Activated T-helper 1 cell treated with anti-CD3 and anti-CD28 coated beads, Interleukin-12 subunit alpha, Interleukin-12 subunit beta, Interleukin-2, Interleukin-4 antibody, amounts not matched to agents 30 ng/mL and 10 ng/mL and 1 ng/mL, durations not matched to agents 14 hours and 24 hours and 36 hours (primary cell): ENCODE measurements at regions not wholly inside any gene's neighbourhood (a gene's known extent, or its start where the extent isn't known, plus 50 kb on each side); places are given as distances from the start of the nearest gene placed in this dataset.
"Not testable (repeated sequence)": the region's sequence is repeated elsewhere in the genome, so short reads cannot be mapped to it uniquely, and the experiment has no call there.

Experiments
- DNase-seq: peaks from one replicate; pipeline ENCODE4 v3.0.0; 2021; ENCODE audit warnings: low spot score
- H3K27ac Mint-ChIP-seq: one replicate; pipeline ENCODE4 v1.8.0; 2021; ENCODE audit warnings: mild to moderate bottlenecking, mixed read lengths
- H3K27me3 Mint-ChIP-seq: one replicate; pipeline ENCODE4 v1.8.0; 2022; ENCODE audit warnings: mild to moderate bottlenecking, moderate library complexity, mixed read lengths; ENCODE audit not compliant: insufficient read depth
- H3K36me3 Mint-ChIP-seq: one replicate; pipeline ENCODE4 v1.8.0; 2021; ENCODE audit warnings: low read depth, mixed read lengths
- H3K4me1 Mint-ChIP-seq: one replicate; pipeline ENCODE4 v1.8.0; 2021; ENCODE audit warnings: low read depth, mixed read lengths
- H3K4me3 Mint-ChIP-seq: one replicate; pipeline ENCODE4 v1.8.0; 2021; ENCODE audit warnings: mild to moderate bottlenecking, moderate library complexity, mixed read lengths
- H3K9me3 Mint-ChIP-seq: one replicate; pipeline ENCODE4 v1.8.0; 2021; ENCODE audit warnings: mixed read lengths
- intact Hi-C: fragments of 100-400 bp; cut with micrococcal nuclease; formaldehyde crosslinking; loops from one replicate; pipeline ENCODE4 v1.15.1; 2024

- not testable (repeated sequence) for H3K4me1 Mint-ChIP-seq, H3K27me3 Mint-ChIP-seq
Observed at GRCh38 chr2:77753710-77754345, 231.7 kb upstream of the LRRTM4 start.

DNA sequence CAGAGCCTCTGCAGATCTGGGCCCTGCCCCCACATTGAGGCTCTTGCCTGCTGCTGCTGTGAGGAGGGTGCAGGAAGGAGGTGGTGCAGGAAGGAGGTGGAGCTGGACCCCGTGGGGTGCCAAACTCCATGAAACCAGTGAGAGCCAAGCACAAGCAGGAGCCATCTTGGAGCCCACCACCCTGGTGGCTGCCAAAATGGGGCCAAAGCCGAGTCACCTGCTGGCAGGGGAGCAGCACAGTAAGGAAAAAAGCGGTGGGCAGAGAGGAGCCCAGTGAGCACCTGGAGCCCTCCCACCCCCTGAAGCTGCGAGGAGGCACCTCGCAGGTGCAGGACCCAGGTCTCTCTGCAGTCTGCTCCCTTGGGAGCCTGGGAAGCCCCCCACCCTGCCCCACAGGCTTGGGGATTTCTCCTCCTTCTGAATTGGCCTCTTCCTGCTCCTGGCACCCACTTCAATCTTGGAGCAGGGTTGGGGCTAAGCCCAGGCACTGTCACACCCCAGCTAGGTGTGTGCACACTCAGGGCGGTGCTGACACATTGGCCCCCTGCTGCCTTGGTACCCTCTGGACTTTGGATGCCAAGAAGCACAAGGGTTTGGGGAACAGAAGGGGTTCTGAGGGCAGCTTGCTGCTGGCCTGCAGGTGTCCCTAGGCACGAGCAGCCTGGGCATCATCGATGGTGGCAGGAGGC, 245.4 kb upstream of the LRRTM4 start:
- H3K9me3 Mint-ChIP-seq, result peaks cover 13% of the 10 kb centered on the region
- H3K27ac Mint-ChIP-seq, result no peak overlapping the region
- no peak for DNase-seq

More at GRCh38 chr2:77753710-77754345, 231.7 kb upstream of the LRRTM4 start:
- H3K36me3 Mint-ChIP-seq, H3K4me3 Mint-ChIP-seq, DNase-seq, H3K27ac Mint-ChIP-seq, intact Hi-C loops: not testable (repeated sequence)
- peaks cover 16% of the 10 kb centered on the region for H3K9me3 Mint-ChIP-seq

GRCh38 chr2:77768508-77768907, 246.3 kb upstream of the LRRTM4 start:
- no peak for DNase-seq
- Mint-ChIP-seq H3K4me1 (no peaks in the 10 kb centered on the region), H3K36me3 (no peaks in the 10 kb centered on the region), H3K27me3 (no peaks in the 10 kb centered on the region), H3K4me3 (no peak overlapping the region), H3K9me3 (peaks cover 17% of the 10 kb centered on the region), H3K27ac (no peak overlapping the region)
- intact Hi-C loops, result no loop called here

More for the DNA sequence above, 245.4 kb upstream of the LRRTM4 start:
- intact Hi-C loops, result no loop called here
- H3K27me3 Mint-ChIP-seq, result no peaks in the 10 kb centered on the region
- H3K4me3 Mint-ChIP-seq, result no peak overlapping the region
- no peaks in the 10 kb centered on the region for H3K36me3 Mint-ChIP-seq
- H3K4me1 Mint-ChIP-seq, result no peaks in the 10 kb centered on the region

DNA sequence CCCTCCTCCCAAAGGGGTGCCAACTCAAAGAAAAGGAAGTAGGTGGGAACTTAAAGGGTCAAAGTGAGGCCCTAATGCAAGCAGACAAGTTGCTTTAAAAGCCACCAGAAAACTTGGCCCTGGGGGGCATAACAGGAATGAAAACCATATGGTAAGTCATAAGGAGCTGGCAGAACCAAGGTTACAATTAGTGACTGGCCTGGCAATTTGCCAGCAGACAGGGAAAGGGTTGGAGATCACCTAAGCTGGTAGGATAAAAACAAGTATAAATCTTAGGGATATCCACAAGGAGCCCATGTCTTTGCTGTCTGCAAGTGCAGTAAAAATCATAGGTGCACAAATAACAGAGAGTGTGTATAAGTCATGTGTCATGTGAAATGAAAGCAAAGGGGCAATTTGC, 256.7 kb upstream of the LRRTM4 start:
- Mint-ChIP-seq H3K27ac (no peak overlapping the region), H3K9me3 (peaks cover 25% of the 10 kb centered on the region), H3K4me3 (no peak overlapping the region), H3K27me3 (no peaks in the 10 kb centered on the region), H3K4me1 (no peaks in the 10 kb centered on the region), H3K36me3 (no peaks in the 10 kb centered on the region)
- no peak for DNase-seq
- intact Hi-C loops, result no loop called here

GRCh38 chr2:77793500-77793899, 271.3 kb upstream of the LRRTM4 start:
- H3K4me1 Mint-ChIP-seq, H3K4me3 Mint-ChIP-seq, intact Hi-C loops, H3K36me3 Mint-ChIP-seq, H3K27ac Mint-ChIP-seq, H3K27me3 Mint-ChIP-seq, H3K9me3 Mint-ChIP-seq, DNase-seq: not testable (repeated sequence)

DNA sequence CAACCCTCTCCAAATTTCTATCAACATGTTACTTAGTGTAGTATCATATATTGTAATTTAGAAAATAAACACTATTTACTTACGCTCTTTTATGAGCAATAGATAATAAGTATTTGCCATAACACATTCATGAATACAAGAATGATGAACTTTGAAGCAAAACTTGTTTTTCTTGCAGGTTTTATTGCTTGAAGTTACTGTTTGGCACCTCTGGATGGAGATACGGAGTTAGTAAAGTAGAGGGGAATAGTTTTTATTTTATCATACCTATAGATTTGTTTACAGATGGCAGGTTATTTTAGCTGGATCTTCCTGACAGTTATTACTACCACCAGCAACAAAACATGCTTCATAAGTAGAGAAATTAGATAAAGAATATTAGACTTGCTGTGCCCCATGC, 274.2 kb upstream of the LRRTM4 start:
- intact Hi-C loops, result no loop called here

GRCh38 chr2:77797088-77797487, 274.9 kb upstream of the LRRTM4 start:
- no peaks in the 10 kb centered on the region for H3K4me1 Mint-ChIP-seq
- intact Hi-C loops, result no loop called here
- no peak overlapping the region for H3K4me3 Mint-ChIP-seq
- no peak overlapping the region for H3K27ac Mint-ChIP-seq
- DNase-seq, result no peak
- H3K36me3 Mint-ChIP-seq, result no peaks in the 10 kb centered on the region
- no peaks in the 10 kb centered on the region for H3K9me3 Mint-ChIP-seq
- H3K27me3 Mint-ChIP-seq, result no peaks in the 10 kb centered on the region

More for the DNA sequence above, 274.2 kb upstream of the LRRTM4 start:
- no peak overlapping the region for H3K4me3 Mint-ChIP-seq
- no peaks in the 10 kb centered on the region for H3K36me3 Mint-ChIP-seq
- no peaks in the 10 kb centered on the region for H3K4me1 Mint-ChIP-seq
- H3K9me3 Mint-ChIP-seq, result no peaks in the 10 kb centered on the region
- H3K27me3 Mint-ChIP-seq, result no peaks in the 10 kb centered on the region
- H3K27ac Mint-ChIP-seq, result no peak overlapping the region
- DNase-seq, result no peak

GRCh38 chr2:77800410-77800809, 278.2 kb upstream of the LRRTM4 start:
- H3K27me3 Mint-ChIP-seq, result no peaks in the 10 kb centered on the region
- H3K4me3 Mint-ChIP-seq, result no peak overlapping the region
- no peak overlapping the region for H3K27ac Mint-ChIP-seq
- H3K4me1 Mint-ChIP-seq, result no peaks in the 10 kb centered on the region
- no peaks in the 10 kb centered on the region for H3K36me3 Mint-ChIP-seq
- H3K9me3 Mint-ChIP-seq, result peaks cover 6% of the 10 kb centered on the region
- no peak for DNase-seq
- intact Hi-C loops, result no loop called here

GRCh38 chr2:77807531-77808215, 285.5 kb upstream of the LRRTM4 start:
- H3K27me3 Mint-ChIP-seq, result no peaks in the 10 kb centered on the region
- peaks cover 36% of the 10 kb centered on the region for H3K9me3 Mint-ChIP-seq
- intact Hi-C loops, result no loop called here
- H3K36me3 Mint-ChIP-seq, result no peaks in the 10 kb centered on the region
- no peak overlapping the region for H3K4me3 Mint-ChIP-seq
- H3K4me1 Mint-ChIP-seq, result no peaks in the 10 kb centered on the region
- H3K27ac Mint-ChIP-seq, result no peak overlapping the region
- DNase-seq, result no peak

- no peak for DNase-seq
- H3K36me3 Mint-ChIP-seq, result no peaks in the 10 kb centered on the region
- peaks cover 39% of the 10 kb centered on the region for H3K9me3 Mint-ChIP-seq
- no peak overlapping the region for H3K27ac Mint-ChIP-seq
- H3K4me3 Mint-ChIP-seq, result no peak overlapping the region
- H3K4me1 Mint-ChIP-seq, result no peaks in the 10 kb centered on the region
- H3K27me3 Mint-ChIP-seq, result no peaks in the 10 kb centered on the region
- intact Hi-C loops, result no loop called here
Observed at GRCh38 chr2:77808599-77808998, 286.4 kb upstream of the LRRTM4 start.

DNA sequence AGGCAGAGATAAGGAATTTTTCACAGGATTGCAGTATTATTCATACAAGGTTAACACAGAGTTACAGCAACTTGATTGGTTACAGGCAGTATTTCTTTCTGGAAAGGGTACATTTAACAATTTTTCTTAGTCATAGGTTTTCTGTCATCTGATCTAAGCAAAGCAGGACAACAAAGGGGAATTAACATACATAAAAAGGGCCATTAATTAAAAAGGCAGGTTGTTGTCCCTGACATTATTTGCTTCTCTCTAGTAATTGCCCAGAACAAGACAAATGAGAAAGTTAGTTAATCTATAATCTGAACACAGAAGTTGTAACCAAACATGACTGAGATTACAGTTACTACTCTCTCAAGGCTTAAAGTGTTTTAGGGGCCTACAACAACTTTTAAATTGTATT, 291.4 kb upstream of the LRRTM4 start:
- no peak overlapping the region for H3K4me3 Mint-ChIP-seq
- intact Hi-C loops, result no loop called here
- H3K27ac Mint-ChIP-seq, result no peak overlapping the region
- peaks cover 37% of the 10 kb centered on the region for H3K9me3 Mint-ChIP-seq
- H3K4me1 Mint-ChIP-seq, result no peaks in the 10 kb centered on the region
- no peaks in the 10 kb centered on the region for H3K36me3 Mint-ChIP-seq
- no peak for DNase-seq
- no peaks in the 10 kb centered on the region for H3K27me3 Mint-ChIP-seq

- DNase-seq, result no peak
- H3K27ac Mint-ChIP-seq, result no peak overlapping the region
- no peaks in the 10 kb centered on the region for H3K36me3 Mint-ChIP-seq
- no peaks in the 10 kb centered on the region for H3K27me3 Mint-ChIP-seq
- intact Hi-C loops, result no loop called here
- no peak overlapping the region for H3K4me3 Mint-ChIP-seq
- peaks cover 36% of the 10 kb centered on the region for H3K9me3 Mint-ChIP-seq
- no peaks in the 10 kb centered on the region for H3K4me1 Mint-ChIP-seq
Observed at GRCh38 chr2:77816618-77817017, 294.4 kb upstream of the LRRTM4 start.

- no peaks in the 10 kb centered on the region for H3K4me1 Mint-ChIP-seq
- no peaks in the 10 kb centered on the region for H3K27me3 Mint-ChIP-seq
- intact Hi-C loops, result no loop called here
- no peak overlapping the region for H3K27ac Mint-ChIP-seq
- peaks cover 30% of the 10 kb centered on the region for H3K9me3 Mint-ChIP-seq
- H3K36me3 Mint-ChIP-seq, result no peaks in the 10 kb centered on the region
- no peak overlapping the region for H3K4me3 Mint-ChIP-seq
- DNase-seq, result no peak
Observed at GRCh38 chr2:77818186-77818585, 296.0 kb upstream of the LRRTM4 start.
